Hepatocyte (in vitro differentiated cells): ENCODE measurements at regions not wholly inside any gene's neighbourhood (a gene's known extent, or its start where the extent isn't known, plus 50 kb on each side); places are given as distances from the start of the nearest gene placed in this dataset.

Source experiments
- DNase-seq: peaks from one replicate; pipeline ENCODE4 v3.0.0-alpha.2; 2016; ENCODE audit warnings: low spot score
- H2AFZ ChIP-seq: fragments of 200-600 bp; sonication (generic); 2 replicates; pipeline ENCODE4 v1.6.0; 2016; ENCODE audit warnings: antibody characterized with exemption, mild to moderate bottlenecking
- H3K27ac ChIP-seq: fragments of 200-600 bp; sonication (generic); 2 replicates; pipeline ENCODE4 v1.5.1; 2016; ENCODE audit warnings: mild to moderate bottlenecking
- H3K27me3 ChIP-seq: fragments of 200-600 bp; sonication (generic); 2 replicates; pipeline ENCODE4 v1.6.1; 2016
- H3K36me3 ChIP-seq: fragments of 200-600 bp; sonication (generic); replicated peaks from 2 replicates; pipeline ENCODE4 v1.5.1; 2016; ENCODE audit warnings: low read depth; ENCODE audit not compliant: insufficient read depth
- H3K4me1 ChIP-seq: fragments of 200-600 bp; sonication (generic); 2 replicates; pipeline ENCODE4 v1.5.1; 2016; ENCODE audit warnings: mild to moderate bottlenecking, moderate library complexity; ENCODE audit not compliant: insufficient read depth
- H3K4me2 ChIP-seq: fragments of 200-600 bp; sonication (generic); 2 replicates; pipeline ENCODE4 v1.6.0; 2016
- H3K4me3 ChIP-seq: fragments of 200-600 bp; sonication (generic); 2 replicates; pipeline ENCODE4 v1.5.1; 2016; ENCODE audit warnings: mild to moderate bottlenecking
- H3K79me2 ChIP-seq: fragments of 200-600 bp; sonication (generic); 2 replicates; pipeline ENCODE4 v1.6.0; 2017; ENCODE audit warnings: mild to moderate bottlenecking
- H3K9me2 ChIP-seq: fragments of 200-600 bp; sonication (generic); replicated peaks from 2 replicates; pipeline ENCODE4 v1.6.0; 2017; ENCODE audit warnings: mild to moderate bottlenecking; ENCODE audit not compliant: insufficient read depth
- H3K9me3 ChIP-seq: fragments of 200-600 bp; sonication (generic); 2 replicates; pipeline ENCODE4 v1.5.1; 2016; ENCODE audit warnings: low read depth, mild to moderate bottlenecking
- H4K20me1 ChIP-seq: fragments of 200-600 bp; sonication (generic); 2 replicates; pipeline ENCODE4 v1.6.0; 2016; ENCODE audit warnings: mild to moderate bottlenecking; ENCODE audit not compliant: insufficient read depth, poor library complexity, severe bottlenecking
- EZH2 ChIP-seq: fragments of 200-600 bp; sonication (generic); IDR thresholded peaks from 2 replicates; pipeline ENCODE4 v1.6.1; 2016; ENCODE audit warnings: antibody characterized with exemption, mild to moderate bottlenecking, borderline replicate concordance
- EZH2phosphoT487 ChIP-seq: fragments of 200-600 bp; sonication (generic); IDR thresholded peaks from one replicate; pipeline ENCODE4 v1.6.1; 2018; ENCODE audit warnings: antibody characterized with exemption, mild to moderate bottlenecking, low read depth, moderate library complexity; ENCODE audit not compliant: unreplicated experiment, severe bottlenecking
- WGBS: methylation state at CpG from one replicate; pipeline ENCODE4 v1.1.6; 2016; ENCODE audit warnings: low lambda C conversion rate; ENCODE audit errors: missing lambda C conversion rate; 5-methylcytosine and 5-hydroxymethylcytosine counted together
- TF ChIP-seq, protein P1 (sequence below): fragments of 200-600 bp; sonication (generic); IDR thresholded peaks from 2 replicates; pipeline ENCODE4 v1.5.1; 2016; ENCODE audit warnings: antibody characterized with exemption, mild to moderate bottlenecking; ENCODE audit not compliant: poor library complexity

DNA sequence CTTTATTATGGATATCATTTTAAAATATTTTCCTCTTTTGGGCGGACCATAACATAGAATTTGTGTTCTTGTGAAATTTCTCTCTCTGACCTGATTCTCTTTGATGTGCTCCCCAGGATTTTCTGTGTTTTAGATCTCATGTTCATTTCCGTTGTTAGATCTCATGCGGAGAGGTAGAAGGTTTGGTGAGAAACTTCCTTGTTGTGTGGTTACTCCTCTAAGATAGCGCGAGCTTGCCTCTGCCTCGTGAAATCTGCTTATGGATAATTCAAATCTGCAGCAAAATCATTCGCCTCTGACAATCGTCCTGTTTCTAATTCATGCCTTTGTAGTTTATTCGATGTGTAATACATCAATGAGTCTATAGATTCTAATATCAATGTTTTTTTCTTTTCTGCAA, 580.4 kb downstream of the USP25 start:
- Histone ChIP-seq H3K79me2 (no peaks in the 10 kb centered on the region), H4K20me1 (no peaks in the 10 kb centered on the region), H2AFZ (no peak overlapping the region), H3K36me3 (no peaks in the 10 kb centered on the region), H3K27me3 (no peaks in the 10 kb centered on the region), H3K4me1 (no peaks in the 10 kb centered on the region), H3K4me3 (no peak overlapping the region), H3K4me2 (no peak overlapping the region), H3K9me3 (no peaks in the 10 kb centered on the region), H3K9me2 (no peaks in the 10 kb centered on the region), H3K27ac (no peak overlapping the region)
- DNase-seq = no peak
- 92% methylated on average over 9 of the region's 9 CpGs for WGBS
- TF ChIP-seq EZH2 (no peak), EZH2phosphoT487 (no peak)
- TF ChIP-seq, protein P1, sequence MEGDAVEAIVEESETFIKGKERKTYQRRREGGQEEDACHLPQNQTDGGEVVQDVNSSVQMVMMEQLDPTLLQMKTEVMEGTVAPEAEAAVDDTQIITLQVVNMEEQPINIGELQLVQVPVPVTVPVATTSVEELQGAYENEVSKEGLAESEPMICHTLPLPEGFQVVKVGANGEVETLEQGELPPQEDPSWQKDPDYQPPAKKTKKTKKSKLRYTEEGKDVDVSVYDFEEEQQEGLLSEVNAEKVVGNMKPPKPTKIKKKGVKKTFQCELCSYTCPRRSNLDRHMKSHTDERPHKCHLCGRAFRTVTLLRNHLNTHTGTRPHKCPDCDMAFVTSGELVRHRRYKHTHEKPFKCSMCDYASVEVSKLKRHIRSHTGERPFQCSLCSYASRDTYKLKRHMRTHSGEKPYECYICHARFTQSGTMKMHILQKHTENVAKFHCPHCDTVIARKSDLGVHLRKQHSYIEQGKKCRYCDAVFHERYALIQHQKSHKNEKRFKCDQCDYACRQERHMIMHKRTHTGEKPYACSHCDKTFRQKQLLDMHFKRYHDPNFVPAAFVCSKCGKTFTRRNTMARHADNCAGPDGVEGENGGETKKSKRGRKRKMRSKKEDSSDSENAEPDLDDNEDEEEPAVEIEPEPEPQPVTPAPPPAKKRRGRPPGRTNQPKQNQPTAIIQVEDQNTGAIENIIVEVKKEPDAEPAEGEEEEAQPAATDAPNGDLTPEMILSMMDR = no peak

DNA sequence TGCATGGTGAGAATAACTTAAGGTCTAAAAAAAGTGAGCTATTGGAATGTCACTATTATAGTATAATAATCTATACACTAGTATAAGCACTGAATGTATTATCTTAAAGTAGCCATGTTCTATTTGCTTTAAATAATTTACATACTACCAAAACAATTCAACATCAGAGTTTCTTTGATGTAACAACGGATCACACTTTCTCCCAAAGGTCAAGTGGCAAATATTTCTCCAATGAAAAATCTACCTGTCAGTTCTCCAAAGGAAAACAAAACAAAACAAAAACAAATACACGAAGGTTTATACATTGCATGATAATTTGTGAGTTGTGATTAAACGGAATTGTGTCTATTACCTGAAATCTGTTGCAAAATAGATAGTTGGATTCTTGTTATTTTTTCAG, 581.4 kb downstream of the USP25 start:
- Histone ChIP-seq H4K20me1 (no peaks in the 10 kb centered on the region), H3K27me3 (no peaks in the 10 kb centered on the region), H3K4me3 (no peak overlapping the region), H3K27ac (no peak overlapping the region), H3K79me2 (no peaks in the 10 kb centered on the region), H2AFZ (no peak overlapping the region), H3K9me3 (no peaks in the 10 kb centered on the region), H3K36me3 (no peaks in the 10 kb centered on the region), H3K4me2 (no peak overlapping the region), H3K4me1 (no peaks in the 10 kb centered on the region), H3K9me2 (no peaks in the 10 kb centered on the region)
- TF ChIP-seq, protein P1 = no peak
- no peak for TF ChIP-seq EZH2
- no peak for TF ChIP-seq EZH2phosphoT487
- DNase-seq = no peak
- 89% methylated on average over 3 of the region's 3 CpGs for WGBS

DNA sequence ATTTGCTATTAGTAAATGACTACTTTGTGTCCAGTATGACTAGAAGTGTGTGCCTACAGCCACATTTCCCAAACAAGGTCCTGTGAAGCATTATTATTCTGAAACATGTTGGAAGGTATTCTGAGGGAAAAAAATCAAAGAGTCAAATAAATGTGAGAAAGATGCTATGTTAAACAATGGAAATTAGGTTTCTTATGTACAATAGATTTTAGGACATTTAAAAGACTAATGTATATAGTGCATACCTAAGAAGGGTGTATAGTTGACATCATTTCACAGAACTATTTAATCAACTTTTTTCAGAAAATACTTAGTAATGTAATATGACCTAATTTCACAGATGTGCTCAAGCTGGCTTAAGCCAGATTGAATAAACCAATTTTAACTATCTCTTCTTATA, 582.5 kb downstream of the USP25 start:
- H3K9me3 ChIP-seq = no peaks in the 10 kb centered on the region
- no peaks in the 10 kb centered on the region for H3K9me2 ChIP-seq
- H2AFZ ChIP-seq = no peak overlapping the region
- no peak for DNase-seq
- H3K36me3 ChIP-seq = no peaks in the 10 kb centered on the region
- no peaks in the 10 kb centered on the region for H3K79me2 ChIP-seq
- H3K27ac ChIP-seq = no peak overlapping the region
- TF ChIP-seq EZH2phosphoT487 = no peak
- TF ChIP-seq, protein P1 = no peak
- TF ChIP-seq EZH2 = no peak
- no peak overlapping the region for H3K4me3 ChIP-seq
- H3K27me3 ChIP-seq = no peaks in the 10 kb centered on the region
- H3K4me1 ChIP-seq = no peaks in the 10 kb centered on the region
- H3K4me2 ChIP-seq = no peak overlapping the region
- no peaks in the 10 kb centered on the region for H4K20me1 ChIP-seq

DNA sequence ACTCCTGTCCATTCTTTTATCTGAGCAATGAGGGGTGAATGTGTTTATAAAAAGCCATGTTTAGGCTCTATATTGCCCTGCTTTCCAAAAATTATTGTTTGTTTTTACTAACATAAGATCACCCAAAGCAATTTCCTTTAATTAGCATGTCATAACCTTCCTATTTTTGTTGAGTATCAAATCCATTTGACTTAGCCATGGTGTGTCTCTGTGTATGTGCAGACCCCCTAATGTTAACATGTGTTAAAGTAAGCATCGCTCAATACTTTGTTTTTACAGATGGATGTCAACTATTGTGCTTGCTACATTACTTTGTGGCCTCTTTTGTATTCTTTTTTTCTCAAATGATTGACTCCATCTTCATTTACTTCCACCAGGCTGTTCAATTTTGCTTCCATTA, 585.4 kb downstream of the USP25 start:
- Histone ChIP-seq H3K9me2 (no peaks in the 10 kb centered on the region), H3K36me3 (no peaks in the 10 kb centered on the region), H4K20me1 (no peaks in the 10 kb centered on the region), H2AFZ (no peak overlapping the region), H3K27me3 (no peaks in the 10 kb centered on the region), H3K79me2 (no peaks in the 10 kb centered on the region), H3K4me3 (no peak overlapping the region), H3K9me3 (no peaks in the 10 kb centered on the region), H3K4me2 (no peak overlapping the region), H3K27ac (no peak overlapping the region), H3K4me1 (no peaks in the 10 kb centered on the region)
- whole genome bisulfite sequencing = 100% methylated on average over 1 of the region's 1 CpG
- TF ChIP-seq EZH2 = no peak
- TF ChIP-seq, protein P1 = no peak
- no peak for TF ChIP-seq EZH2phosphoT487
- no peak for DNase-seq
